ENCODE measurements at regions not wholly inside any gene's neighbourhood (a gene's known extent, or its start where the extent isn't known, plus 50 kb on each side); places are given as distances from the start of the nearest gene placed in this dataset.

DNA sequence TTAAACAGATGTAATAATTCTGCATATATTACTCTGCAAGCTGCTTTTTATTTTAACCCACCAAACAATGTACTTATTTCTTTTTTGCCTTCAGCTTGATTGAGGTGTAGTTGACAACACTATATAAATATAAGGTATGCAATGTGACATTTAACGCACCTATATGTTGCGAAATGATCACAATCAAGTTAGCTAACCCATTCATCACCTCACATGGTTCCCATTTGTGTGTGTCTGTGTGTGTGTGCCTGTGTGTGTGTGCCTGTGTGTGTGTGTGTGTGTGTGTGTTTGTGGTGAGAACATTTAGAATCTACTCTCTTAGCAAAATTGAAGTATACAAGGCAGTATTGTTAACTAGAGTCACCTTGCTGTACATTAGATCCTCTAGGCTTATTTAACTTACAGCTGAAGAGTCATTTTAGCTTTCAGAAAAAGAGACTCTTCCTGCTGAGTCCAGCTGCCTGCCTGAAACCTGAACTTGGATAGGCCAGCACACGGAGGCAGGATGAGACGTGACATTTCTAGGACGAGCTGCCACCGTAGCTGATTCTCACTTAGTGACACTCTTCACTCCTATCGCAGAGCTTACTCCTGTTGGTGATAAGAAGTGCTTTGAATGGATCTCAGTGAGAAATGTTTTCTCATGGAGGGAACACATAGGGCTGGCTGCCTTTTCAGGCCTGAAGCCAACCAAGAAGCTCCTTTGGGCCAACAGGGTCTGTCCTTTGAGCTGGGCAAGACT lies 126.5 kb upstream of the RIPOR2 start:
- H3K27me3 ChIP-seq, result no peaks in the 10 kb centered on the region
- intact Hi-C loops (cut with DNase I; ENCODE audit: low total_unique reads), result loop anchor here (10.0 kb wide), 1 partner anchor 207 kb away; no protein-coding TSS in a partner anchor
- no peak overlapping the region for H3K4me3 ChIP-seq
- H3K9me3 ChIP-seq, result no peaks in the 10 kb centered on the region
- peak overlapping the region in 1 of 2 donors; percentile 82 for H3K27ac ChIP-seq
- H3K36me3 ChIP-seq, result no peaks in the 10 kb centered on the region
- TF ChIP-seq POLR2A (IDR thresholded peaks at IDR 0.05) (no peak), POLR2AphosphoS5 (IDR thresholded peaks at IDR 0.05) (no peak), CTCF (IDR thresholded peaks at IDR 0.05) (no peak)
- no peak for DNase-seq (ENCODE audit: low spot score in 2 of 2)
- H3K4me1 ChIP-seq, result no peaks in the 10 kb centered on the region

DNA sequence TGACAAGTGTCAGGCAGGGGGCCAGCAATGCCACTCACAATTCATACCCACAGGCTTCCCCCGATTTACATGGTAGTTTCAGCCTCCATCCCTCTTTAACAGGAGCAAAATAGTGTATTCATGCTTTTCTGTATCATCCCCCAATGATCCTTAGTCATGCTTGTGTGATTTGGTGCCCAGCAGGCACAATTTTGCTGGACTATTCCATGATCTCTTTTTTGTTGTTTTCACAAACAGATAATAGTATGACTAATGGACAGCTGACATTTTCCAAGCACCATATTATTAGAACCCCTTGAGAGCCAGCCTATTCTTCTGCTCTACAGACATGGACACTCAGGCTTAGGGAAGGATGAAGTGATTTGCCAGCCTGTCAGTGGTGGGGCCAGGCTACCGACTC lies 128.2 kb upstream of the RIPOR2 start:
- Histone ChIP-seq H3K9me3 (no peaks in the 10 kb centered on the region), H3K27ac (no peak overlapping the region), H3K4me1 (peaks cover 0 to 3% of the 10 kb centered on the region in 2 donors), H3K4me3 (no peak overlapping the region), H3K27me3 (no peaks in the 10 kb centered on the region), H3K36me3 (no peaks in the 10 kb centered on the region)
- intact Hi-C loops (cut with DNase I; ENCODE audit: low total_unique reads), result loop anchor here (10.0 kb wide), 1 partner anchor 209 kb away; no protein-coding TSS in a partner anchor
- no peak for TF ChIP-seq POLR2AphosphoS5 (IDR thresholded peaks at IDR 0.05)
- TF ChIP-seq POLR2A (IDR thresholded peaks at IDR 0.05), result no peak
- no peak for TF ChIP-seq CTCF (IDR thresholded peaks at IDR 0.05)
- DNase-seq (ENCODE audit: low spot score in 2 of 2), result no peak

- Histone ChIP-seq H3K4me3 (no peak overlapping the region), H3K4me1 (peaks cover 0 to 6% of the 10 kb centered on the region in 2 donors), H3K9me3 (no peaks in the 10 kb centered on the region), H3K27ac (no peak overlapping the region), H3K36me3 (no peaks in the 10 kb centered on the region), H3K27me3 (no peaks in the 10 kb centered on the region)
- DNase-seq (ENCODE audit: low spot score in 2 of 2), result no peak
- no peak for TF ChIP-seq POLR2A (IDR thresholded peaks at IDR 0.05)
- no peak for TF ChIP-seq POLR2AphosphoS5 (IDR thresholded peaks at IDR 0.05)
- no peak for TF ChIP-seq CTCF (IDR thresholded peaks at IDR 0.05)
- intact Hi-C loops (cut with DNase I; ENCODE audit: low total_unique reads), result loop anchor here (10.0 kb wide), 1 partner anchor 211 kb away; no protein-coding TSS in a partner anchor
Observed at GRCh38 chr6:25065666-25066065, 129.9 kb upstream of the RIPOR2 start.

DNA sequence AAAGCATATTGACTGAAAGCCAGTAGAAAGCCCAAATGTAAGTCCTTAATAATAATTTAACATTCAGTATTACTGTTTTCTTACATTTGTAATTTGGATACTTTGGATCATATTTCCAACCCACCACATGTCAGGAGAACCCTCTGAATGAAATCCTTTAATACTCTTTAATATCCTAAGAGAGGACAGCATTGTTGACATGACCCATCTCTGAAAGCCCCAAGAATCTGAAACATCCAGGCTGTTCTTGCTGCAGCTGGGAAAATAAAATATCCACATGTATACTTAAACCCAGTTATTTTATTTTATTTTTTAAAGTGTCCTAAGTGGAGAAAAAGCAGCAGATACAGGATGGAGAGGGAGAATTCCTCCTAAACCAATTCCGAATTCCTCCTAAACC lies 130.8 kb upstream of the RIPOR2 start:
- TF ChIP-seq POLR2AphosphoS5 (IDR thresholded peaks at IDR 0.05) (no peak), POLR2A (IDR thresholded peaks at IDR 0.05) (no peak), CTCF (IDR thresholded peaks at IDR 0.05) (no peak)
- H3K4me3 ChIP-seq, result no peak overlapping the region
- peaks cover 0 to 6% of the 10 kb centered on the region in 2 donors for H3K4me1 ChIP-seq
- no peaks in the 10 kb centered on the region for H3K36me3 ChIP-seq
- DNase-seq (ENCODE audit: low spot score in 2 of 2), result no peak
- no peak overlapping the region for H3K27ac ChIP-seq
- H3K27me3 ChIP-seq, result no peaks in the 10 kb centered on the region
- intact Hi-C loops (cut with DNase I; ENCODE audit: low total_unique reads), result loop anchor here (10.0 kb wide), 1 partner anchor 212 kb away; no protein-coding TSS in a partner anchor
- no peaks in the 10 kb centered on the region for H3K9me3 ChIP-seq

GRCh38 chr6:25068866-25069265 lies 133.1 kb upstream of the RIPOR2 start:
- Histone ChIP-seq H3K9me3 (no peaks in the 10 kb centered on the region), H3K36me3 (no peaks in the 10 kb centered on the region), H3K27me3 (no peaks in the 10 kb centered on the region), H3K4me3 (no peak overlapping the region), H3K4me1 (peaks cover 0 to 6% of the 10 kb centered on the region in 2 donors), H3K27ac (peak overlapping the region; percentile 2 to 41)
- intact Hi-C loops (cut with DNase I; ENCODE audit: low total_unique reads), result loop anchor here (10.0 kb wide), 1 partner anchor 214 kb away; no protein-coding TSS in a partner anchor
- TF ChIP-seq POLR2AphosphoS5 (IDR thresholded peaks at IDR 0.05) (no peak), POLR2A (IDR thresholded peaks at IDR 0.05) (no peak), CTCF (IDR thresholded peaks at IDR 0.05) (no peak)
- no peak for DNase-seq (ENCODE audit: low spot score in 2 of 2)
